ENCODE measurements at regions not wholly inside any gene's neighbourhood (a gene's known extent, or its start where the extent isn't known, plus 50 kb on each side); places are given as distances from the start of the nearest gene placed in this dataset.

- no peak overlapping the region for H3K27ac ChIP-seq (ENCODE audit: extremely low read depth, low read depth, low read length)
- H3K36me3 ChIP-seq (ENCODE audit: control insufficient read depth, insufficient read depth, low read length), result no peaks in the 10 kb centered on the region
- H3K9me1 ChIP-seq (ENCODE audit: control insufficient read depth, insufficient read depth, low read length), result no peaks in the 10 kb centered on the region
- in situ Hi-C loops (cut with MboI) (no loop called here), intact Hi-C loops (cut with micrococcal nuclease) (no loop called here)
- no peaks in the 10 kb centered on the region for H3K9me3 ChIP-seq (replicated peaks; ENCODE audit: control insufficient read depth, insufficient read depth, low read depth, low read length)
- DNase-seq (ENCODE audit: extremely low read depth in 1 of 4, low spot score in 3 of 4), result no peak
- FAIRE-seq, result no peak
- CTCF ChIA-PET (ENCODE audit: low intra/inter-chr PET ratio), result no interaction called here
- no peak overlapping the region for H2AFZ ChIP-seq (ENCODE audit: low read depth, low read length)
- BruUV-seq (replicated peaks), result no TSS peak
- H4K20me1 ChIP-seq (replicated peaks; ENCODE audit: control insufficient read depth, insufficient read depth, low read length), result no peaks in the 10 kb centered on the region
- H3K4me1 ChIP-seq (replicated peaks in 1 of 2; ENCODE audit: control insufficient read depth in 2 of 2, insufficient read depth in 2 of 2, low read length in 2 of 2), result no peaks in the 10 kb centered on the region
- no peak overlapping the region for H3K4me2 ChIP-seq (ENCODE audit: insufficient read depth, low read length)
- POLR2A ChIA-PET, result interaction anchor here (0.7 kb wide), 1 partner anchor 196 kb away, joined by 3 read pairs; no protein-coding TSS in a partner anchor
- TF ChIP-seq NCOA4 (IDR thresholded peaks at IDR 0.05; ENCODE audit: partially characterized antibody) (no peak), ZNF695 (CRISPR knock-in tag; IDR thresholded peaks at IDR 0.05) (no peak), JUND (IDR thresholded peaks at IDR 0.05; ENCODE audit: borderline replicate concordance, low read depth, low read length) (no peak), JUND (tag; IDR thresholded peaks at IDR 0.05; ENCODE audit: borderline replicate concordance, low read depth, low read length) (no peak), MTA1 (IDR thresholded peaks at IDR 0.05; ENCODE audit: borderline replicate concordance) (no peak), ILF3 (IDR thresholded peaks at IDR 0.05; ENCODE audit: borderline replicate concordance) (no peak), SAFB (IDR thresholded peaks at IDR 0.05; ENCODE audit: borderline replicate concordance, low read depth, low read length) (no peak), KDM4B (IDR thresholded peaks at IDR 0.05; ENCODE audit: borderline replicate concordance in 2 of 2, low read depth in 1 of 2) (no peak), SPI1 (IDR thresholded peaks at IDR 0.05; ENCODE audit: borderline replicate concordance, low read depth, low read length) (no peak), RBFOX2 (IDR thresholded peaks at IDR 0.05; ENCODE audit: low read depth, low read length) (no peak), ETV6 (IDR thresholded peaks at IDR 0.05; ENCODE audit: borderline replicate concordance in 1 of 2, low read depth in 2 of 2, low read length in 1 of 2) (no peak), ETV6 (CRISPR knock-in tag; IDR thresholded peaks at IDR 0.05; ENCODE audit: borderline replicate concordance) (no peak), MTA3 (IDR thresholded peaks at IDR 0.05; ENCODE audit: borderline replicate concordance) (no peak), ZBTB12 (CRISPR knock-in tag; IDR thresholded peaks at IDR 0.05) (no peak), WHSC1 (IDR thresholded peaks at IDR 0.05; ENCODE audit: low read length) (no peak)
- TF ChIP-seq, protein P1, sequence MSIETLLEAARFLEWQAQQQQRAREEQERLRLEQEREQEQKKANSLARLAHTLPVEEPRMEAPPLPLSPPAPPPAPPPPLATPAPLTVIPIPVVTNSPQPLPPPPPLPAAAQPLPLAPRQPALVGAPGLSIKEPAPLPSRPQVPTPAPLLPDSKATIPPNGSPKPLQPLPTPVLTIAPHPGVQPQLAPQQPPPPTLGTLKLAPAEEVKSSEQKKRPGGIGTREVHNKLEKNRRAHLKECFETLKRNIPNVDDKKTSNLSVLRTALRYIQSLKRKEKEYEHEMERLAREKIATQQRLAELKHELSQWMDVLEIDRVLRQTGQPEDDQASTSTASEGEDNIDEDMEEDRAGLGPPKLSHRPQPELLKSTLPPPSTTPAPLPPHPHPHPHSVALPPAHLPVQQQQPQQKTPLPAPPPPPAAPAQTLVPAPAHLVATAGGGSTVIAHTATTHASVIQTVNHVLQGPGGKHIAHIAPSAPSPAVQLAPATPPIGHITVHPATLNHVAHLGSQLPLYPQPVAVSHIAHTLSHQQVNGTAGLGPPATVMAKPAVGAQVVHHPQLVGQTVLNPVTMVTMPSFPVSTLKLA (conservative IDR thresholded peaks at IDR 0.05), result no peak
- TF ChIP-seq, protein P2, sequence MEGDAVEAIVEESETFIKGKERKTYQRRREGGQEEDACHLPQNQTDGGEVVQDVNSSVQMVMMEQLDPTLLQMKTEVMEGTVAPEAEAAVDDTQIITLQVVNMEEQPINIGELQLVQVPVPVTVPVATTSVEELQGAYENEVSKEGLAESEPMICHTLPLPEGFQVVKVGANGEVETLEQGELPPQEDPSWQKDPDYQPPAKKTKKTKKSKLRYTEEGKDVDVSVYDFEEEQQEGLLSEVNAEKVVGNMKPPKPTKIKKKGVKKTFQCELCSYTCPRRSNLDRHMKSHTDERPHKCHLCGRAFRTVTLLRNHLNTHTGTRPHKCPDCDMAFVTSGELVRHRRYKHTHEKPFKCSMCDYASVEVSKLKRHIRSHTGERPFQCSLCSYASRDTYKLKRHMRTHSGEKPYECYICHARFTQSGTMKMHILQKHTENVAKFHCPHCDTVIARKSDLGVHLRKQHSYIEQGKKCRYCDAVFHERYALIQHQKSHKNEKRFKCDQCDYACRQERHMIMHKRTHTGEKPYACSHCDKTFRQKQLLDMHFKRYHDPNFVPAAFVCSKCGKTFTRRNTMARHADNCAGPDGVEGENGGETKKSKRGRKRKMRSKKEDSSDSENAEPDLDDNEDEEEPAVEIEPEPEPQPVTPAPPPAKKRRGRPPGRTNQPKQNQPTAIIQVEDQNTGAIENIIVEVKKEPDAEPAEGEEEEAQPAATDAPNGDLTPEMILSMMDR (IDR thresholded peaks at IDR 0.05 in 2 of 3, conservative IDR thresholded peaks at IDR 0.05 in 1 of 3; ENCODE audit: insufficient read depth in 2 of 3, low read depth in 1 of 3, low read length in 3 of 3), result no peak
- no peaks in the 10 kb centered on the region for H3K79me2 ChIP-seq (ENCODE audit: control insufficient read depth, insufficient read depth, low read length)
- H3K27me3 ChIP-seq (ENCODE audit: control insufficient read depth in 2 of 2, insufficient read depth in 2 of 2, low read length in 2 of 2), result peaks cover 0 to 3% of the 10 kb centered on the region in 2 experiments; a peak in 2 of 5 replicates
- ATAC-seq, result no peak
- no peak overlapping the region for H3K4me3 ChIP-seq
- 0% methylated on average over 1 of the region's 1 CpG for WGBS (ENCODE audit: insufficient coverage, low coverage, missing lambda C conversion rate)
- H3K9ac ChIP-seq (ENCODE audit: insufficient read depth in 1 of 2, low read depth in 2 of 2, low read length in 2 of 2), result no peak overlapping the region
Measured at GRCh38 chr2:128821010-128821409, 502.3 kb upstream of the HS6ST1 start.
